ENCODE measurements at regions not wholly inside any gene's neighbourhood (a gene's known extent, or its start where the extent isn't known, plus 50 kb on each side); places are given as distances from the start of the nearest gene placed in this dataset.

DNA sequence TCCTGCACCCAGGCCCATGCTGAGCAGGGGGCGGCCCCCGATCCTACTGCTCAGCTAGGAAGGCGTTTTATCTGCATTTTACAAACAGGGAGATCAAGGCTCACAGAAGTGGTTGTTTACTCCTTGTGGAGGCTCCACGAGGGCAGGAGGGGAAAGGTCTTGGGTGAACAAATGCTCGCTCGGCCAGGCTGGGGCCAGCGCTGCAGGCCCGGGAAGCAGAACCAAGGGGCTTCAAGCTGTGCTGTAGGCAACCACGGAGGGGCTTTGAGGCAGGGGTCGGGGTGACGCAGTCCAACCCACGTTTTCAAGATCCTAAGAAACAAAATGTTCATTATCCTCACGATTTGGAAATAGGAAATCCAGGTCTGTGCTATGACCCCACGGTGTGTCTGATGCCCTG lies 125.8 kb downstream of the HMX1 start:
- Histone ChIP-seq H3K4me3 (replicated peaks in 1 of 3; ENCODE audit: insufficient read depth in 1 of 3, low read depth in 1 of 3, low read length in 3 of 3) (no peak overlapping the region), H3K9me3 (replicated peaks; ENCODE audit: control insufficient read depth, insufficient read depth, low read length) (no peaks in the 10 kb centered on the region), H3K27me3 (ENCODE audit: control insufficient read depth in 2 of 2, insufficient read depth in 2 of 2, low read length in 2 of 2) (no peaks in the 10 kb centered on the region), H3K79me2 (ENCODE audit: control insufficient read depth, insufficient read depth, low read length) (no peaks in the 10 kb centered on the region), H3K9ac (replicated peaks; ENCODE audit: extremely low read depth, insufficient read depth, low read length) (no peak overlapping the region), H3K27ac (ENCODE audit: insufficient read depth, low read depth, low read length) (no peak overlapping the region), H3K4me2 (ENCODE audit: insufficient read depth, low read length) (no peak overlapping the region), H4K20me1 (replicated peaks; ENCODE audit: control insufficient read depth, extremely low read depth, insufficient read depth, low read length) (no peaks in the 10 kb centered on the region), H3K9me1 (replicated peaks; ENCODE audit: control insufficient read depth, extremely low read depth, insufficient read depth, low read length) (no peaks in the 10 kb centered on the region), H3K36me3 (ENCODE audit: control insufficient read depth in 2 of 2, extremely low read depth in 1 of 2, insufficient read depth in 2 of 2, low read length in 2 of 2) (no peaks in the 10 kb centered on the region), H3K4me1 (ENCODE audit: control insufficient read depth, extremely low read depth, insufficient read depth, low read length) (no peaks in the 10 kb centered on the region), H2AFZ (ENCODE audit: low read depth, low read length) (no peak overlapping the region)
- intact Hi-C loops (cut with micrococcal nuclease) (no loop called here), dilution Hi-C loops (cut with MboI; ENCODE audit: extremely low pct_ligation_motif_present, low sequenced_read_pairs) (no loop called here)
- DNase-seq (ENCODE audit: low read depth, low spot score) (no peak), FAIRE-seq (no peak)
- no TSS peak for BruUV-seq (replicated peaks)
- ChIA-PET CTCF (no interaction called here), POLR2A (no interaction called here)
- TF ChIP-seq, protein P1, sequence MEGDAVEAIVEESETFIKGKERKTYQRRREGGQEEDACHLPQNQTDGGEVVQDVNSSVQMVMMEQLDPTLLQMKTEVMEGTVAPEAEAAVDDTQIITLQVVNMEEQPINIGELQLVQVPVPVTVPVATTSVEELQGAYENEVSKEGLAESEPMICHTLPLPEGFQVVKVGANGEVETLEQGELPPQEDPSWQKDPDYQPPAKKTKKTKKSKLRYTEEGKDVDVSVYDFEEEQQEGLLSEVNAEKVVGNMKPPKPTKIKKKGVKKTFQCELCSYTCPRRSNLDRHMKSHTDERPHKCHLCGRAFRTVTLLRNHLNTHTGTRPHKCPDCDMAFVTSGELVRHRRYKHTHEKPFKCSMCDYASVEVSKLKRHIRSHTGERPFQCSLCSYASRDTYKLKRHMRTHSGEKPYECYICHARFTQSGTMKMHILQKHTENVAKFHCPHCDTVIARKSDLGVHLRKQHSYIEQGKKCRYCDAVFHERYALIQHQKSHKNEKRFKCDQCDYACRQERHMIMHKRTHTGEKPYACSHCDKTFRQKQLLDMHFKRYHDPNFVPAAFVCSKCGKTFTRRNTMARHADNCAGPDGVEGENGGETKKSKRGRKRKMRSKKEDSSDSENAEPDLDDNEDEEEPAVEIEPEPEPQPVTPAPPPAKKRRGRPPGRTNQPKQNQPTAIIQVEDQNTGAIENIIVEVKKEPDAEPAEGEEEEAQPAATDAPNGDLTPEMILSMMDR (IDR thresholded peaks at IDR 0.05; ENCODE audit: extremely low read depth in 1 of 2, insufficient read depth in 1 of 2, low read depth in 1 of 2, low read length in 2 of 2): no peak
- no peak for TF ChIP-seq MYC (IDR thresholded peaks at IDR 0.05; ENCODE audit: low read depth, low read length)
- TF ChIP-seq, protein P2, sequence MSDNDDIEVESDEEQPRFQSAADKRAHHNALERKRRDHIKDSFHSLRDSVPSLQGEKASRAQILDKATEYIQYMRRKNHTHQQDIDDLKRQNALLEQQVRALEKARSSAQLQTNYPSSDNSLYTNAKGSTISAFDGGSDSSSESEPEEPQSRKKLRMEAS (IDR thresholded peaks at IDR 0.05; ENCODE audit: insufficient read depth, insufficient read length): no peak
- TF ChIP-seq GATA2 (IDR thresholded peaks at IDR 0.05; ENCODE audit: insufficient read depth, insufficient read length, low read depth, low read length): no peak
- no peak for TF ChIP-seq POLR2AphosphoS5 (IDR thresholded peaks at IDR 0.05; ENCODE audit: insufficient read depth, low read depth, low read length)
- TF ChIP-seq EZH2 (IDR thresholded peaks at IDR 0.05; ENCODE audit: borderline replicate concordance, low read depth, low read length, severe bottlenecking): no peak
- TF ChIP-seq POLR2A (IDR thresholded peaks at IDR 0.05; ENCODE audit: low read depth, low read length): no peak
- no peak for TF ChIP-seq JUN (IDR thresholded peaks at IDR 0.05; ENCODE audit: borderline replicate concordance, insufficient read depth, insufficient read length, low read depth)
- TF ChIP-seq FOS (IDR thresholded peaks at IDR 0.05; ENCODE audit: borderline replicate concordance, insufficient read depth, low read length): no peak
